ENCODE measurements at regions not wholly inside any gene's neighbourhood (a gene's known extent, or its start where the extent isn't known, plus 50 kb on each side); places are given as distances from the start of the nearest gene placed in this dataset.

Small RNA genes in the stretch of these regions (small RNA-seq; reads per million reads assigned to genes)
- 0 reads per million in 2 donors for gene RF00017
